ENCODE measurements at regions not wholly inside any gene's neighbourhood (a gene's known extent, or its start where the extent isn't known, plus 50 kb on each side); places are given as distances from the start of the nearest gene placed in this dataset.

DNA sequence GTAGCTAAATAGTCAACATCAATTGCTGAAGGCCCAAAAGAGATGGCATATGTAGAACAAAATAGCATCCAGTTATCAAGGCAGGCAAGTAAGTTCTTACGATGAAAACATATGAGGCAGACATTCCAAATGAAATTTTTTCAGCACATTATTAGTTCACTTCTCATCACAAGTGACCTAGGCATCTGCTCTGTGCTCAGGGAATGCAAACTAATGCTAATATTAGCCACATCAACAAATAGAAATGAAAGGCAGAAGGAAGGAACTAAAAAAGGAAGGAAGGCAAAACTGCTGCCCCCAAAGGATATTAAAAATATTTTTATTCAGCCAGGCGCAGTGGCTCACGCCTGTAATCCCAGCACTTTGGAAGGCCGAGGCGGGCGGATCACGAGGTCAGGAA lies 51.2 kb upstream of the ROCK1 start:
- no peak for DNase-seq (ENCODE audit: insufficient read length, low spot score)
- FAIRE-seq = no peak

DNA sequence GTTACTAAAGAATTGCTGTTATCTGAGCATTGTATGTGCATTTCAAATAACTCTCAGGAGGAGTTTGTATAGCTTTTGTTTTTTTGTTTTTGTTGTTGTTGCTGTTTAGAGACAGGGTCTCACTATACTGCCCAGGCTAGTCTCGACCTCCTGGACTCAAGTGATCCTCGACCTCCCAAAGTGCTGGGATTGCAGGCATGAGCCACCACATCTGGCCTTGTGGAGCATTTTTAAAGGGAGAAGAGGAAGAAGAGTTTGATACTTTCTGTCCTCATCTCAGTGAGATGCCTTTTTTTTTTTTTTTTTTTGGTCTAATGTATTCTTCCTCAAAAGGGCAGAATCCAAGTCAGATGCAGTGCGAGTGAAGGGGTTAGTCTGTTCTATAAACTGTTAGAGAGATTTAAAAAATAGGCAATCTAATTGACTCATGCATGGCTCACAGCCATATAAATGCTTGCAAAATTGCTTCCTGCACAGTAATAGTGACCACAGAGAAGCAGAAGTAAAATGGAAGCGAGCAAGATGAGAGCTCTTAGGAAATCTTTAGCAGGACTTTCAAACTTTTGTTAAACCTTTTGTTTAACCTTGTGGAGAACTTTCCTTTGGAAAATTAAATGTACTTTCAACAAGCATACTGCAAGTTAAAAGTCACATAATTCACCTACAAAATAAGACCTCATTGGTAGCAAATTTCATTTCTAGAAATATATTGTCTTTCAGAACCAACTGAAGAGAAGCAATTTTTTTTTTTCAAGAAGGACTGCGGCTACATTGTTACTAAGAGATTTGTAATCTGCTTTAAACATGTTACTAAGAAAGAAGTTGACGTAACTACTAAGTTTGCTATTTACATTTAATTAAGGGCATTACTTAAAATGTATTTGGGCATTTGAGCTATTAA lies 52.3 kb upstream of the ROCK1 start:
- DNase-seq (ENCODE audit: insufficient read length, low spot score) (no peak), FAIRE-seq (no peak)

DNA sequence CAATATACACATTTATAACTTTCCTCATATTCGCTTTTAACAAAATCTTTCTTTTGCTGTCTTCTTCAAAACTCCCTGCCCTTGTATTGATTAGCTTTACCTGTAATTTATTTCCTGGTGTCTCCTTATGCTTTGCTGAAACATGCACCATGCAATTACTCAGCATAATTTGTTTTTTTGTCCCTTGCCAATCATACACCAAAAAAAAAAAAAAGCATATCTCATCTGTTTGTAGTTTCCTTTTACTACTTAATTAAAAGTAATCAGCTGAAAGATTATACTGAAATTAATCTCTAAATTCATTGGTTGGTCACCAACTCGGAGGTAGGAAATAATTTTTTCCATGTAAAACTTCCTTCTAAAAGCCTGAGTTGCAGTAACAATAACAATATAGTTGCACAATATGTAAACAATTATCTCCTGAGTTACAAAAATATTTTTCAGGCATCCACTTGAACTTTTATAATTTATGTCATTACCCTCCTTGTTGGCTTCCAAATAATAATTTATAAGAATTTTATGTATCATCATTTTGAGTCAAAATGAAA lies 53.0 kb upstream of the ROCK1 start:
- no peak for DNase-seq (ENCODE audit: insufficient read length, low spot score)
- no peak for FAIRE-seq

DNA sequence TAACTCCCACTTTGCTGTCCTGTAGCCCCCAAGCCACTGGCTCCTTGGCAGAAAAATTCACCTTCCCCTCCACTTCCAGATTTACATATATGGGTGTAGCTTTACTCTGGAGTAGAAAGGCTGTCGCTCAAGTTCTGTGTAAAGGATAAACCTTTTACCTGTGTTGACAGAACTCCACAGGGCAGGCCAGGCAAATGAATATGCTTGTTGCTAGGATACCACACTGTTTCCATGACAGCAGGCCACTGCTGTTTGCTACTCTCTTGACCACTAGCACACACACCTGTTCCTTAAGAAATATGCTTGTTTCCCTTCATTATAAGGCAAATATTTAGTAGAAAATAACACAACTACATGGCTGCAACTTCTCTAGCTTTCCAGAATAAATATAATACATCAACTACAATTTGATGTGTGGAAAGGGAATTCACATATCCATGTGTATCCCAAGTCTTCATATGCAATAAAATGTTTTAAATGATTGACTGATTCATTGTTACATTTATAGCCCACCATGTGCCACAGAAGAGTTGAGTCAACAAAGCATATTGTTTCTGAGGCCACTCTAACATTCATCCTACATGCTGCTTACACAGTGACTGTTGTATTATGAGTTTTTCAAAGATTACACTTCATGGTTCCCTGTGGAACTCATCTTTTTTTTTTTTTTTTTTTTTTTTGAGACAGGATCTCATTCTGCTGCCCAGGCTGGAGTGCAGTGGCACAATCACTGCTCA lies 56.2 kb upstream of the ROCK1 start:
- DNase-seq (ENCODE audit: insufficient read length, low spot score) = no peak
- FAIRE-seq = no peak

DNA sequence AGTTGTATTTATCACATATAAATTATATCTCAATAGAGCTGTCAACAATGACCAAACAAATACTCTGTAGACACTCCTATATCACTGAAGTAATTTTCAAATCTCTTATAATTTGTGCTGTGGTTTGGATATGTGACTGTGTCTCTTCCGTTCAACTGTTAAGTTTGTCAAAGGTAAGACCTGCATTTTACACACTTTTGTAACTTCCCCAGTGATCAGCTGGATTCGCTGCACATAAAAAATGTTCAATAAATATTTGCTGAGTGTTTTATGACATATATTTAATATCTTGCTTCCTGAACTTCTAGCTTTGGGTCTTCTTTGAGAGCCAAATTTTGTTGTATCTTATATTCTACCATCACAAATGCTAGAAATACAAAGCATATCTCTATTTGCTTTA lies 57.3 kb upstream of the ROCK1 start:
- no peak for FAIRE-seq
- no peak for DNase-seq (ENCODE audit: insufficient read length, low spot score)

DNA sequence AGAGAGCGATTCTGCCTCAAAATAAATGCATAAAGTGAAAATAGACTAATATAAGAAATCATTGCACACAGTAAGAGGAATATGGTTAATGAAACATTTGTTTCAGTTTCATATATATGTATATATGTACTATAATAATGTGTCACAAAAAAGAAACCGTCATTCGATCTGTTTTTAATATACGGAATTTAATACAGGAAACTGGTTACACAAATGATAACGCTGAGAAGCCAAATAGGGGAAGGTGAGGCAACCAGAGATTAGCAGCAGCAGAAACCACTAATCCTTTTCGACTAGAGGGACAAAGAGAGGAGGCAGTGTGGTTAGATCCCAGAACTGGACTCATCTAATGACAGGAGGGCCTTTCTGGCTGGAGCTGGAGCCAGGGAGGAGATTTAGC lies 64.2 kb upstream of the GREB1L start:
- DNase-seq (ENCODE audit: insufficient read length, low spot score) (no peak), FAIRE-seq (no peak)

DNA sequence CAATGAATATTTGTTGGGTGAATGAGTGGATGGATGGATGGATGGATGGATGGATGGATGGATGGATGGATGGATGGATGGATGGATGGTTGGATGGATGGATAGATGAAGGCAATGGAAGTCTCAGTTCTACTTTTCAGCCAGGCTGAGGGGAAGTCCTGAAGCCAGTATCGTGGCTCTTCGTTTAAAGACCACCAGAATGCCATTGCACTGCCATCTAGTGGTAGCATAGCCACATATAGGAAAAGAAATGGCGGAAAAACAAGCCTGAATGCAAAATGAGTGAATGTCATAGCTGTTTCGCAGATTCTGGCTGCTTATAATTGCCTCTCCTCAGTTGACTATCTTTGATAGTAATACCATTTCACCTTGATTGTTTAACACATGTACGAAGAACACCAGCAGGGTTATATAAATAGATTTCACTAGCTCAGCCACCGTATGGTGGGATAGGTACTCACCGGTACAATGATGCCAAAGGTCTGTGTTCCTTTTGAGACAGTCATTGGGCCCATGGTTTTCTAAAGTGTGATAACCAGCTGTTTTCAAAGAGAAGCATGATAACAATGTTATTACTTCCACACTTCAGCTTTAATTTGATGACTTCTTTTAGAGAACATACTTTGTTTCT lies 62.3 kb upstream of the GREB1L start:
- FAIRE-seq = peak; percentile 84

DNA sequence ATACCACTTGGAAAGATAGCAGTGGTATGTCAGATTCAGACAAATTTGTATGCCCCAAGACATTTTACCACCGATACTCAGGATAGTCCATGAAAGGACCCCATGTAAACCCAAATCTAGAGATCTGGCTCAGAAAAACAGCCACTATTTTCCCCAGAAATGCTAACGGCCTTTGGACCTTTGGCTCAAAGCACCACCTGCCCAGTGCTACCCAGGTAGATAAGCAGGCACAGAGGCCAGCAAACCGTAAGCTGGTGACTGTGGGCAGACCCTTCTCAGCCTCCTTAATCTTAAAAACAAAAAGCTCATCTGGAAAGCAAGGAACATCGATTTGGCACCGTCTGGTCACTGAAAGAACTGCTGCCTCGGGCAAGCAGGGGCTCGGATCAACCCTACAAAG lies 61.4 kb upstream of the GREB1L start:
- DNase-seq (ENCODE audit: insufficient read length, low spot score) (no peak), FAIRE-seq (no peak)

More for the DNA sequence above, 62.3 kb upstream of the GREB1L start:
- peak; percentile 53 for DNase-seq (ENCODE audit: insufficient read length, low spot score)

DNA sequence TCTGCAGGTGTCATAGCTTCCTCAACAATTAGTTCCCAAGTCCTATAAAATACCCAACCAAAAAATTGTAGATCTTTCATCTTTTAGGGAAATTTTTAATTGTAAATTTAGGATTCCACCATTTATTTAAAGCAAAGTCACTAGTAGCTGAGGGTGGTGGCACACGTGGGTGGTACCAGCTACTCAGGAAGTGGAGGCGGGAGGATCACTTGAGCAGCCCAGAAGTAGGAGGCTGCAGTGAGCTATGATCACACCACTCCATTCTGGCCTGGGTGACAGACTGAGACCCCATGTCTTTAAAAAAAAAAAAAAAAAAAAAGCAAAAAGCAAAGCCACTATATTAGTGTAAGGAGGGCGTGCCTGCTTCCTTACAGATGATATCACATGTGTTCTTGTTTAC lies 60.3 kb upstream of the GREB1L start:
- no peak for FAIRE-seq

DNA sequence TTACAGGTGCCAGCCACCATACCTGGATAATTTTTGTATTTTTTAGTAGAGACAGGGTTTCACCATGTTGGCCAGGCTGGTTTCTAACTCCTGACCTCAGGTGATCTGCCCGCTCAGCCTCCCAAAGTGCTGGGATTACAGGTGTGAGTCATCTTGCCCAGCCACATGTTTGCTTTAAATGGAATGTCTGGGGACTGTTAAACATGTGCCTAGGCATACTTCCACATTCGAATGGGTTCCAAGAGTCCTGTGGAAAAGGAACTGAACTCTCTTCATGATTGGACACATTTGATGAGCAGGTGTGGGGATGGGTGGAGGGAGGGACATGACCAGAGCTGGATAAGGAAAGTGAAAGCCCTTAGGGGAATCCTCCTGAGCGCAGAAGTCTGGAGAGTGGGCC lies 58.4 kb upstream of the GREB1L start:
- no peak for DNase-seq (ENCODE audit: insufficient read length, low spot score)
- FAIRE-seq = no peak

More for the DNA sequence above, 60.3 kb upstream of the GREB1L start:
- DNase-seq (ENCODE audit: insufficient read length, low spot score) = no peak

DNA sequence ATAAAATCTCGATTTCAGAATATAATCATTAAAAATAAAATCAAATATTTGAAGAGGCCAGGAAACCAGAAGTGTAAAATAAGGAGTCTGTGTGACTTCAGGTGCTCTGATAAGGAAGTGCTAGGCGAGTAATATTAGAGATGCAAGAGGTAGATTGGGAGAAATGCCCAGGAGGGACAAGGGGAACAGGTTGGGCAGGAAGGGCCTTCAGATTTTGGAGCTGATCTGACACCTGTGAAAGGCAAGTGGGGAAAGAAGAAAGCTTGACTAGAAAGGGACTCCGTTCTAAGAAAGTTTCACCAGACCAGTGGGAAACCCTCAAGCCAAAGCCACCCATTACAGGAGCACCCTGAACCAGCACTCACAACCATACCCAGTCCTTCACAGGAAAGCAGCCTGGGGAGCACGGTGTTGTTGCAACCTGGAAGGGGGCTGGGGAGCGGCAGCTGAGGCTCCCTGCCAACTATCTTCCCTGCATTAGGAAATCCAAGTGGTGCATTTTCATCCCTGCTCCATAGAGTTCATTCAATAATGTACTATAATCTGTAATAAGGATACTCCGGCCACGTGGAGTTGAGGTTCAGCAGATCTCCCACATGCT lies 57.5 kb upstream of the GREB1L start:
- FAIRE-seq (no peak), DNase-seq (ENCODE audit: insufficient read length, low spot score) (no peak)

DNA sequence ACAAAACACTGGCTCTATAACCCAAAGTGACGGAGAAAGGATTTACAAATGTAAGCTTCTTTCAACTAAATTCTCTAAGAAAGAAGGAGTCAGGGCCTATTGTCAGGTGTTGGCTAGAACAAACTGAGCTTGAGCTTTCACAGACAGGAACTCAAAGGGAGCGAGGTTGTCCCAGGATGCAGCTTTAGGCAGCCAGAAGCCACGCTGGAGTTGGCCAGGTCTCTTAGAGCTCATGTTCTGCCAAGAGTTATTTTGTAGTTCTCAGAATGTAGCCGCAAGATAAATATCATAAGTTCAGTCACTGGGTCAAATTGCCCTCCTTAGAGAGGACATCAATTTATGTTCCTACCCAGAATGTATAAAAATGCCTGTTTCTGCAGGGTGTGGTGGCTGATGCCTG lies 54.1 kb upstream of the GREB1L start:
- DNase-seq (ENCODE audit: insufficient read length, low spot score) (no peak), FAIRE-seq (no peak)

DNA sequence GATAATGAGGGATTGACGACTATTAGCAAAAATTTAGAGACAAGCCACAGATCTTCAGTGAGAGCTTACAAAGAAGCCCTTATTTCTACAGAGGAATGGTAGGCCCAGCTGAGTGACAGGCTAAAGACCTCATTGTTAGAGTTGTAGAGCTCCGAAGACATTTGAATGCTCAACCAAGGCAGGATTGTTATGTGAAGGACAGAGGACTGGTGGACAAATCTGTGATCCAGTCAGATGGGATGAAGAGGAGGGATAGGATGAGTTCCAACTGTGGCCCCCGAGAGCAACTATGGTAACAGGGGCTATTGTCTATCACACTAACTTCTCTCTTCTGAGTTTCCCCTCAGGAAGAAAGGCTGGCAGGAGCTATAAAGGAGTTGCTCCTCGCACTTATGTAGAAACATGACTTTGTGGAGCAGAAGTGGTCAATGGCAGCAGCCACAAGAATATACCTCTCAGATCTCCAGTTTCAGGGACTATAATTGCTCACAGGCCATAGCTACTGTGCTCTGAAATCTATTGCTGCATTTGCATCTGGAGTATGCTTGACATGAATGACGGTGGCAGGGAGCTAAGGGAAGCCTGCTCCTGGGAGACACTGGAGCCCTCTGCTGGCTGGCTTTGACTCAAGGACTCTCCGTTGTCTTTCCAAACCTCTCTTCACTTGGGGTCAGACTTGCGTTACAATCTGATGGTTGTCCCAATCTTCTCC lies 50.3 kb upstream of the GREB1L start:
- FAIRE-seq = peak; percentile 55

More for the DNA sequence above, 50.3 kb upstream of the GREB1L start:
- no peak for DNase-seq (ENCODE audit: insufficient read length, low spot score)

Data from GM19239 (cell line).